ENCODE measurements at regions not wholly inside any gene's neighbourhood (a gene's known extent, or its start where the extent isn't known, plus 50 kb on each side); places are given as distances from the start of the nearest gene placed in this dataset.

- no peak for TF ChIP-seq EZH2 (IDR thresholded peaks at IDR 0.05; ENCODE audit: borderline replicate concordance, low read depth, low read length, poor library complexity, severe bottlenecking)
- no peak for TF ChIP-seq CTCF (conservative IDR thresholded peaks at IDR 0.05; ENCODE audit: low read depth, low read length)
- no peaks in the 10 kb centered on the region for H3K9me3 ChIP-seq (ENCODE audit: low read depth, low read length, poor library complexity, severe bottlenecking)
- no peaks in the 10 kb centered on the region for H3K27me3 ChIP-seq (replicated peaks; ENCODE audit: insufficient read depth, low read depth, low read length, poor library complexity)
- peaks cover 16% of the 10 kb centered on the region for H3K4me1 ChIP-seq (ENCODE audit: insufficient read depth, low read length, poor library complexity, severe bottlenecking)
- no peak overlapping the region for H3K27ac ChIP-seq (ENCODE audit: low read depth, low read length, poor library complexity, severe bottlenecking)
- H3K36me3 ChIP-seq (ENCODE audit: insufficient read depth, low read length, poor library complexity, severe bottlenecking), result no peaks in the 10 kb centered on the region
- no peak for DNase-seq (ENCODE audit: low spot score)
- intact Hi-C loops (cut with micrococcal nuclease; ENCODE audit: unreplicated experiment), result loop anchor here (10.0 kb wide), 1 partner anchor 398 kb away; no protein-coding TSS in a partner anchor
- BruUV-seq (replicated peaks), result no TSS peak
- POLR2A ChIA-PET (ENCODE audit: low non-redundant PET), result no interaction called here
- CTCF ChIA-PET, result no interaction called here
- H3K4me3 ChIP-seq (ENCODE audit: low read depth, low read length, poor library complexity, severe bottlenecking), result no peak overlapping the region
Observed at GRCh38 chr14:43903209-43903608, 603.9 kb downstream of the FSCB start.

- ChIA-PET CTCF (no interaction called here), POLR2A (ENCODE audit: low non-redundant PET) (no interaction called here)
- Histone ChIP-seq H3K36me3 (ENCODE audit: insufficient read depth, low read length, poor library complexity, severe bottlenecking) (no peaks in the 10 kb centered on the region), H3K27me3 (replicated peaks; ENCODE audit: insufficient read depth, low read depth, low read length, poor library complexity) (no peaks in the 10 kb centered on the region), H3K27ac (ENCODE audit: low read depth, low read length, poor library complexity, severe bottlenecking) (no peak overlapping the region), H3K4me1 (ENCODE audit: insufficient read depth, low read length, poor library complexity, severe bottlenecking) (peaks cover 16% of the 10 kb centered on the region), H3K9me3 (ENCODE audit: low read depth, low read length, poor library complexity, severe bottlenecking) (no peaks in the 10 kb centered on the region), H3K4me3 (ENCODE audit: low read depth, low read length, poor library complexity, severe bottlenecking) (no peak overlapping the region)
- no TSS peak for BruUV-seq (replicated peaks)
- TF ChIP-seq EZH2 (IDR thresholded peaks at IDR 0.05; ENCODE audit: borderline replicate concordance, low read depth, low read length, poor library complexity, severe bottlenecking) (no peak), CTCF (conservative IDR thresholded peaks at IDR 0.05; ENCODE audit: low read depth, low read length) (no peak)
- intact Hi-C loops (cut with micrococcal nuclease; ENCODE audit: unreplicated experiment), result loop anchor here (10.0 kb wide), 1 partner anchor 397 kb away; no protein-coding TSS in a partner anchor
- DNase-seq (ENCODE audit: low spot score), result no peak
Observed at GRCh38 chr14:43901911-43902673, 605.0 kb downstream of the FSCB start.

GRCh38 chr14:43900173-43900655 is 606.9 kb downstream of the FSCB start:
- BruUV-seq (replicated peaks), result no TSS peak
- H3K4me1 ChIP-seq (ENCODE audit: insufficient read depth, low read length, poor library complexity, severe bottlenecking), result peaks cover 16% of the 10 kb centered on the region
- CTCF ChIA-PET, result no interaction called here
- H3K27me3 ChIP-seq (replicated peaks; ENCODE audit: insufficient read depth, low read depth, low read length, poor library complexity), result no peaks in the 10 kb centered on the region
- no peak overlapping the region for H3K27ac ChIP-seq (ENCODE audit: low read depth, low read length, poor library complexity, severe bottlenecking)
- no peaks in the 10 kb centered on the region for H3K36me3 ChIP-seq (ENCODE audit: insufficient read depth, low read length, poor library complexity, severe bottlenecking)
- no peak overlapping the region for H3K4me3 ChIP-seq (ENCODE audit: low read depth, low read length, poor library complexity, severe bottlenecking)
- H3K9me3 ChIP-seq (ENCODE audit: low read depth, low read length, poor library complexity, severe bottlenecking), result no peaks in the 10 kb centered on the region
- POLR2A ChIA-PET (ENCODE audit: low non-redundant PET), result no interaction called here
- DNase-seq (ENCODE audit: low spot score), result no peak
- intact Hi-C loops (cut with micrococcal nuclease; ENCODE audit: unreplicated experiment), result loop anchor here (10.0 kb wide), 1 partner anchor 395 kb away; no protein-coding TSS in a partner anchor
- no peak for TF ChIP-seq EZH2 (IDR thresholded peaks at IDR 0.05; ENCODE audit: borderline replicate concordance, low read depth, low read length, poor library complexity, severe bottlenecking)
- TF ChIP-seq CTCF (conservative IDR thresholded peaks at IDR 0.05; ENCODE audit: low read depth, low read length), result no peak
